Stimulated activated CD8-positive, alpha-beta memory T cell treated with anti-CD3 and anti-CD28 coated beads, Interleukin-4, amount 100 ng/mL, for 48 hours (primary cell): ENCODE measurements at regions not wholly inside any gene's neighbourhood (a gene's known extent, or its start where the extent isn't known, plus 50 kb on each side); places are given as distances from the start of the nearest gene placed in this dataset.
"Not testable (repeated sequence)": the region's sequence is repeated elsewhere in the genome, so short reads cannot be mapped to it uniquely, and the experiment has no call there.

Experiments
- DNase-seq: peaks from one replicate; pipeline ENCODE4 v3.0.0-alpha.2; 2020

DNA sequence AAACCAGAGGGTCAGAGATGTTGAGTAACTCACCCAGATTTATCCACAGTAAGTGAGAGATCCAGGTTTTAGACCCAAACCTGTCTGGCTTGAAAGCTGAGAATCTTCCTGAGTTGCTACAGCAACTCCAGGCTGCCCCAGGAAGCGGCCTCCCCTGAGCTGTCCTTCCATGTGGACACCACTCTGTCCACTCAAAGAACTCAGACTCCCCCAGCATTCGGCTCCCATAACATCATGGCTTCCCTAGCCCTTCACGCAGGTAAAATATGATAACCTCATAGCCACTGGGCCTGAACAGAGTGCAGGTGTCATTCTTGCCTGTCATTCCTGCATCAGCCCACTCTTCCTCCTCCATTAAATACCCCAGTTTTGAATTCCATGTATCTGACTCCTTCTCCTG is 657.8 kb downstream of the TBC1D22A start:
- no peak for DNase-seq

DNA sequence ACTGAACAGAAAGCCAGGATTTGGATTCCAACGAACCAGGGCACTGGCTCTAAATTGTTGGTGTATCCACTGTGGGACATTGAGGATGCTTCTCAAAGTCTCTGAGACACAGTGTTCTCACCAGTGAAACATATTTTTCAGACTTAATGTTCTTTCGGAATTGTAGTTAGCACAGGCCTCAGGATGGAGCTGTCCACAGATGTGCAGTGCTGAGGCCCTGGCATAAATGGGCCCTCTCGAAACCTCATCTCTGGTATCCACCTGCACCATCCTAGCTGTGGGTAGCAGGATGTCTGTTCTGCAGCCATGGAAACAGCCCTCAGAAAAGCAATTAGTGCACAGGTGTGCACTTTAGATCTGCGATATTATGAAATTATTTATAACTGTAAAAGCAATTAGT is 656.8 kb downstream of the TBC1D22A start:
- DNase-seq: no peak

DNA sequence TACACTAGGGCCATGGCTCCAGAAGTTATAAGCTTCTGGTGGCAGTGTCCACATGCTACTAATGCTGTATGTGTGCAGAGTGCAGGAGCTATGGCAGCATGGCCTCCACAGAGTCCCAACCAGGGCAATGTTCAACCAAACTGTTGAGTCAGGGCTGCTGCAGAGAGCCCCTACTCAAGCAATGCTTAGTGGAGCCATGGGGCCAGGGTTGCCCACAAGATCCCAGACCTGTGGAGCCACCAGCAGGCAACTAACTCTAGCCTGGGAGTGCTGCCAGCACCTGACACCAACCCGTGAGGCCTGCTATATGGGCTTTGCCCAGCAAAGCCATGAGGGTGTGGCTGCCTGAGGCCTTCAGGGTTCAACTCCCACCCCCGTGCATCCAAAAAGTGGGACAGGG is 655.2 kb downstream of the TBC1D22A start:
- DNase-seq: no peak

DNA sequence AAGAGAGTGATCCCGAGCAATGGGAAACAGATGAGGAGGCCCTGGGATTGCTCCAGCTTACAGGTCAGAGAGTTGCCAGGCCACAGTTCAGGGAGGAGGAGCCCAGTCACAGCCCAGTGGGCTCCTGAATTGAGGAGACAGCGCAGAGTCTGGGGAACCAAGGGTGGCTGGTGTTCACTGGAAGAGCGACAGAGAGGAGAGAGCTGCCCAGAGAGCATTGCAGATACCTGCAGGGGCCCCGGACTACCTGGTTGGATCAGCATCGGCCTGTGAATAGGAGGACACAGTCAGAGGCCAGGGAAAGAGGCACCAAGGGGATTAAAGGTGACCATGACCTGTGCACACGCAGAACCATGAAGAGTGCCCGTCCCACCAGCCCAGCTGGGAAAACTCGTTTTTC is 648.6 kb downstream of the TBC1D22A start:
- no peak for DNase-seq

DNA sequence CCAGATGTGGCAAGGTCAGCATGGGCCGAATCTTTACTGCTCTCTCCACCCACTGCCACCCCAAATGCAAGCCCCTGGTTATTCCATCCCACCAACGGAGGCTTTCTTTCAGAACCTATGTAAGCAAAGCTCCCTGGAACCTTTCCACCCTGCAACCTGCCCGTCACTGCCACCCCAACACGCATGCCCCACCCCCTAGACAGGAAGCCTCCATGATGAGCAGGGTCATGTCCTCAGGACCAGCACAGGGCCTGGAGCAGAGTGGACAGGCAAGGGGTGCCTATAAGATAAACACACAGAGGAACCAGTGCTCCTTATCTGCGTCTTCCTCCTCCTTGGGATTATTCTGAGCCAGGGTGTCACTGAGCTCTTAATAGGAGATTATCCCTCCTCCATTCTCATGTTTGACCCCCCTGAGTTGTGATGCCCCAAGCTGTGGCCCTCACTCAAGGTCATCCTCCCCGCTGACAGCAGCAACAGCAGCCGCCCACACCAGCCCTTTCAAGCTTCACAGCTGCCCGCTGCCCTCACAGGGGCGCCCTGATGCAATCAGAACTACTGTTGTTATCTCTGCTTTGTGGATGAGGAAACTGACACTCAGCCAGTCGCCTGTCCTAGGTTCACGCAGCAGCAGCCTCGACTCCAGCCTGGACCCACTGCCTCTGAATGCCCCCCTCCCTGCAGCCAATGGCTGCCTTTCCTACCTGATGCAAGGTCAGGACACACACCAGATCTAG is 647.3 kb downstream of the TBC1D22A start:
- no peak for DNase-seq

- no peak for DNase-seq
Observed at GRCh38 chr22:47408409-47408808, 646.0 kb downstream of the TBC1D22A start.

DNA sequence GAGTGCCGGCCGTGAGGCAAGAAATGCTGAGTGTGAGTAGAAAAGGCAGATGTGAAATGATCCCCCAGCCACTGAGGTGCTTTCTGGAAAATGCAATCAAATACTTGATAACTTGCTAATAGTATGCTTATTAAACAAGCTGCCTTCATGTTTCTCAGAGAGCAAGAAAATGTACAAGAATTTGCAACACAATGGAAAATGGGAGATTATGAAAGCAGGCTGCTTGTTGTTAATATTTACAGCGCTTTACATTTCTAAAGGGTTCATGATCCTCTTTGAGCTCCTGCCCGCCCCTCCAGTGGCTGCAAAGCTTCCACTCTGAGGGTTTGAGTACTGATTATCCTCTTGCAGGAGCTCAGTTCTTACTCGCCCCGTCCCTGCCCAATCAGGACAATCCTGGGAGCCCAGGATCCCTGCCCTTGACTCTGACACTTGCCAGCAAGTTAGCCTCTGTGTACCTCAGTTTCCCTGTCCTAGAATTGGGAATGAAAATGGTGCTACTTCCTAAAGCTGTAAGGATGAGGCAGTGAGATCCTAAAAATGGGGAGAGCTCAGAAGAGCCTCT is 645.1 kb downstream of the TBC1D22A start:
- no peak for DNase-seq

GRCh38 chr22:47406896-47407295 is 644.4 kb downstream of the TBC1D22A start:
- no peak for DNase-seq

DNA sequence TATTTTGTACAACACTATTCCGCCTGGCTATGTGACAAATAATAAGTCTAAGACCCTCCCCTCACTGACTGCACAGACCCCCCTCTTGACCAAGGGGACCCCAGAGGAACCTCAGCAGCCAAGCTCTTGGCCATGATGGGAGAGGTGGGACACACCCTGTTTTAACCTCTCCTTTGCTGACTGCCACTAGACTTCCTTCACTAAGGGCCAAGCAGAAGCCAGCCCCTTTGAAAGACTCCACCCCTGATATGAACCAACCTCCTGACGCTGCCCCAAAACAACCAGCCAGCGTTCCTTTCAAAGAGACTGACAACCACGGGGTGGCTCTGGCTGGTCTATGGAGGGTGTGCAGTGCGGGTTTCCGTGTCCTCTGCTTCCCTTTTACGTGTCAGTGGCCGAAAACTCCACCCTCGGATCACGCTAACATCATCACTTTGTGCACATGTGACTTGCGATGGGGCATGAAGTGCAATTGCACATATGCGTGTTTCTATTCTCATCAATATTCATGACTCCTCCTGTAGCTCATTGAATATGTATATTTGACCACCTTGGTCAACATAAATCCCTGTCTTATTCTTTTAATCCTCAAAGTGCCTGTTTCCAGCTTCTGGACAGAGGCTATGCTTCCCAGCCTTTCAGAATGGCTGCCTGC is 643.9 kb downstream of the TBC1D22A start:
- no peak for DNase-seq

DNA sequence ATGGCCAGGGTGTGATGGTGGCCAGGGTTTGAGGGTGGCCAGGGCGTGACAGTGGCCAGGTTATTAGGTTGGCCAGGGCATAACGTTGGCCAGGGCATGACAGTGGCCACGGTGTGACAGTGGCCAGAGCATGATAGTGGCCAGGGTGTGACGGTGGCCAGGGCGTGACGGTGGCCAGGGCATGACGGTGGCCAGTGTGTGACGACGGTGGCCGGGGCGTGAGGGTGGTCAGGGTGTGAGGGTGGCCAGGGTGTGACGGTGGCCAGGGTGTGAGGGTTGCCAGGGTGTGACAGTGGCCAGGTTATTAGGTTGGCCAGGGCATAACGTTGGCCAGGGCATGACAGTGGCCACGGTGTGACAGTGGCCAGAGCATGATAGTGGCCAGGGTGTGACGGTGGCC is 642.8 kb downstream of the TBC1D22A start:
- not testable (repeated sequence) for DNase-seq

DNA sequence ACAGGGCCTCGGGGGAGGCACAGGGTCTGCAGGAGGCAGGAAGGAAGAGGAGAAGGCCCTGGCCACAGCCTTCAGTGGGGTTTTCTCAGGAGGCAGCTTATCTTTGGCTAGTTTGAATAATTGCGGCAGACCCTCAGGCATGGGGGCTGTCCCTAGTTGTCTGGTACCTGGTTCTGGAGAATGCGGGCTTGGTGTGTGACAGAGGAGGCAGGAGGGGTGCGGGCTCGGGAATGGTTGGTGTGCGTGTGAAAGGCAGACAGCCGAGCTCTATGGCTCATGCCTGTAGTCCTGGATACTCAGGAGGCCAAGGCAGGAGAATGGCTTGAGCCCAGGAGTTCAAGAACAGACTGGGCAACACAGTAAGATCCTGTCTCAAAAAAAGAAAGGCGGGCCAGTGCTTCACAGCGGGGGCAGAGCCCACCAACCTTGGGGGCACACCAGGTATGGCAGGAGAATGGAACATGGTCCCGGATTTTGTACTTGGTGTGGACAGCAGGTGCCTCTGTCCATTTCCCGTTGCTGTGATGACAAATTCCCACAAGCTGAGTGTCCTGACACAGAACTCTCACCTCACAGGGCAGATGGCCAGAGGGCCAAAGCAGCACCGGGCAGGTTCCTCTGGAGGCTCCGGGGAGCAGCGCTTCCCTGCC is 640.6 kb downstream of the TBC1D22A start:
- no peak for DNase-seq

DNA sequence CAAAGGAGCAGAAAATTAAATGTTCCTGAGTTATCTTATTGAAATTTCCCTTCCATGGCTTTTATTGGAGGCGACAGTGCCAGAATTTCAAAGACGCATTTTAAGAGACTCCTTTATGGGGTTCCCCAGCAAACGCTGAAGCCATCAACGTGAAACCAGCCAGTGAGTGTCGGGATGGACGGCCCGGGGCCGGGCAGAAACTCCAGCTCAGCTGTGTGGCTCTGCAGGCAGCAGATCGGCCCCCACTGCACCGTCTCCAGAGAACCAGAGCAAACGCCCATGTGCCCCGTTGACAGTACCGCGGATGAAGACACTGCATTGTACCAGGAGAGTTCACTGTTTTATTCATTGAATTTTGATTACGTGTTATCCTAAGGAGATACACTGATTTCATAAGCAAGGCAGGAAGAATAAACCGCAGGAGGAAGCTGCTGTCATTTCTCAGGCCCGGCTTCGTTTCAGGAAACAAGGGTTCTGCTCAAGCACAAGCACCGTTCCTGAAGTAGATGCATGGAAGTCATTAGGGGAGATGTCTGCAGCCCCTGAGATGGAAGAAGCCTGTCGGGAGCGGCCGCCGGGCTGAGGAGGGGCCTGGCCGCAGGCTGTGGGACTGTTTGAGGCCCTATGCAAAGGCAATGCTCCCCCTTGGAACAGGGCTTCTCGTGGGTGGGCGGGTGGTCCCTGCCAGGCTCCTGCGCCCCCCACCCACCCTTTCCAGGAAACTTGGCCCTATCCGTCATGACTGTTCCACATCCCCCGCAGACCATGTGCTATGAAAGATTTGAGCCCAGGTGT is 639.7 kb downstream of the TBC1D22A start:
- no peak for DNase-seq

DNA sequence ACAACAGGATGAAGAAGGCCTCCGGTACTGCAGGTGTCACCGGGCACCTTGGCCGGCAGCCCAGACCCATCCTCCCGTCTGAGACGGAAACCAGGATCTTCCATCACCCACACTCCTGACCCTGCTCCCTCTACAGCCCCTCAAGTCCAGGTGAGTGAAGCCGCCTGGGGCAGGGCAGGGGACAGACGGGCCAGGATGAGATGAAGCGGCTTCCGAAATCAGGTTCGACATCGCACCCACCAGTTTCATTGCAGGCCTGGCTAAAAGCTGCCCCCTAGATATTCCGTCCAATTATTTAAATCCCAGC is 639.1 kb downstream of the TBC1D22A start:
- DNase-seq: no peak

DNA sequence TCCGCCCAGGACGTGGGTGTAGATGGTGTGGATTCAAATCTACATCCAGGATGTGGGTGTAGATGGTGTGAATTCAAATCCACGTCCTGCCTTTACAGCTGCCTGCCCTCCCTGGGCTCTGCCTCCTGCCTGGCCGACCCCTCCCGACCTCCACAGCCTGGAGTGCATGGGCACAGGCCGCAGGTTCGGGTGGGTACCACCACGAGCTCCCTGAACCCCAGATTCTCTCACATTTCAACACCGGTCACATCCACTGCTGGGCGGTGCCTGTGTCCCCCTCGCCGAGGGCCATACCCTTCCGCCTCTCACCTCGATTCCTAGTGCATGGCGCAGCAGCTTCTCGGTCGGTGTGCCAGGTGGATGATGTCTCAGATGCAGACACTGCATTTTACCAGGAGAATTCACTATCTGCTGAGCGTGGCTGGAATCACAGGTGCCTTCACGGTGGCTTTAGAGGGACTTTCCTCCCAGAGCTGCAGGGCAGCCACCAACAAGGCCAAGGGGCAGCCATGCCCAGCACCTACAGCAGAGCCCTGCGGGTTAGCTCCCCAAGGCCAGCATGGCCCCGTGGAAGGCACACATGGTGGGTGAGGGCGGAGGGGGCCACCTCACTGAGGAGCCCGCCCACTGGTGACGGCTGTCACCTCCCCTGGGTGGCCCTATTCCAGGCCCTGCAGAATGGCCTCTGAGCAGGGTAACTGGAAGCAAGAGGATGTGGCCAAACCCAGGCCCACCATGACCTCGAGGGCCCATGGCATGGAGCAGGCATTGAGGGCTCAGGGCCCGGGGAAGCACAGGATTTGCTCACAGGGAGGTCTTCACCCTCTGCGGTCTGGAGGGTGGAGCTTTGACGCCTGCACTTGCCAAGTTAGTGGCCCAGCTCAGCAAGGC is 638.5 kb downstream of the TBC1D22A start:
- no peak for DNase-seq

DNA sequence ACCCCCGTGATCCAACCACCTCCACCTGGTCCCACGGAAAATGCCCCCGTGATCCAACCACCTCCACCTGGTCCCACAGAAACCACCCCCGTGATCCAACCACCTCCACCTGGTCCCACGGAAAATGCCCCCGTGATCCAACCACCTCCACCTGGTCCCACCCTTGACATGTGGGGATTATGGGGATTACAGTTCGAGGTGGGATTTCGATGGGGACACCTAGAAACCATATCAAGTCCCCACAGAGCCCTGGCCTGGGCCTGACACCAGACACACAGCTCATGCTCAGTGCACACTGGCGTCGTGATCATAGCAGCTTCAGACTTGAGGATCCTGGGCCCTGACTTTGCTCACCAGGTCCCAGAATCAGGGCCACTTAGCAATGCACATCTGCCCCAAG is 637.7 kb downstream of the TBC1D22A start:
- DNase-seq: not testable (repeated sequence)

DNA sequence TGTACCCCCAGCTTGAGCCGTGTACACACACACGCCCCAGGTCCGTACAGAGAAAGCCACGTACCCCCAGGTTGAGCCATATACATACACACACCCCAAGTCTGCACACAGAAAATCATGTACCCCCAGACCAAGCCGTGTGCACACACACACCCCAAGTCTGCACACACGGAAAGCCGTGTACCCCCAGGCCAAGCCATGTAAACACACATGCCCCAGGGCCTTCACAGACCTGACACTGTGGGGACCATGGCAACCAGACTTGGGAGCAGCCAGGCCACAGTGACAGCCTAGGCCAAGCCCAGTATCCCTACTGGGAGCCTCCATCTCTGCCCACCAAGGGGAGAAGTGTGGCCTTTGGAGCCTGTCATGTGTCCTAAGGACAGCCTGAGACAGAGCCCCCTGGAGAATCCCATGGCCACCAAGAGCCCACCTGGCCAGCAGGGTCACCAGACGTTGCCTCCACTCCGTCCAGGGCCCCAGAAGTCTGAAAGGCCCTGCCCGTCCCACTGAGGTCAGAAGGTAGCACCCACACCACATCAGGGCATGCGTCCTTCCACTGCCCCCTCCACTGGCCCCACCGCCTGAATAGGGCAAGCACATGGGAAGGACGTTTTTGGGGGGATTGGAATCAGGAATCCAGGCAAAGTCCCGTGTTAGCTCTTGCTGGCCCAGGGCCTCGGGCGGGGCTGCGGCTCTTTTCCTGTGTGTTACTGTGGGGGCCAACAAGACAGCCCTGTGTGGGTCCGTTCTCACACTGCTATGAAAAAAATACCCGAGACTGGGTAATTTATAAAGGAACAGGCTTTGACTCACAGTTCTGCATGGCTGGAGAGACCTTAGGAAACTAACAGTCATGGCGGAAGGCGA is 636.7 kb downstream of the TBC1D22A start:
- DNase-seq: no peak

GRCh38 chr22:47398491-47398890 is 636.0 kb downstream of the TBC1D22A start:
- no peak for DNase-seq

- no peak for DNase-seq
Observed at GRCh38 chr22:47397673-47398072, 635.2 kb downstream of the TBC1D22A start.

DNA sequence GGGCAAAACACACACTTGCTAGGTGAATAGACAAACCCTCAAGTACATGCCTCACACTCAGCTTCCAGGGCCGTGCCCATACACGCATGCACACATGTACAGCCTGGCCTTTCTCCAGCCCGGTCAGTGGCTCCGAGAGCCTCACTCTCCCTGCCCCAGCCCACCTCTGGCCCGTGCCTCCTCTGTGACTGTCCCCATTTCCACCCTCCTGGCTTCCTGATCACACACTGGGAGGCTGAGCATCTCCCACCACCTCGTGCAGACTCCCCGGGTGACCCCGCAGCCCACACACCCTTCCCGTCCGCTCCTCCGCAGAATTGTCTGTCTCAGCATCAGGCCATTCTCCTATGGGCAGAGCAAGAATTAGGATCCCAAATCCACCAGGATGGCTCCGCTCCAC is 634.1 kb downstream of the TBC1D22A start:
- DNase-seq: no peak

DNA sequence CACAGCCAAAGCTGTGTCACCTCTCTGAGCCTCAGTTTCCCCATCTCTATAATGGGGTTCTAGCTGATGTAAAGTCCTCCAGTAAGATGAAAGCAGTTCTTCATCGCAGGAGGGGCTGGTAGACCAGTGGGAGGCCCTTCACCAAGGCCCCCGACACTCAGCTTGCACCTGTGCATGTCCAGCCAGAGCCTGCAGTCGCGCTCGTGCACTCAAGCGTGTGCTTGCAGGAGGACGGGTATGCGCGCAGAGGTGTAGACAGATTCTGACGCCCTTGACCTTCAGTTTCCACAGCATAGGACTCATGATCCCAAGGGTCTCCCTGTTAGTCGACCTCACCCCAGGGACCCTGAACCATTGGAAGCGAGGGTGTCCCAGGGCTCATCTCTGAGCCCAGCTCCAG is 633.7 kb downstream of the TBC1D22A start:
- DNase-seq: no peak

GRCh38 chr22:47395481-47395880 is 633.0 kb downstream of the TBC1D22A start:
- no peak for DNase-seq
